ENCODE measurements at regions not wholly inside any gene's neighbourhood (a gene's known extent, or its start where the extent isn't known, plus 50 kb on each side); places are given as distances from the start of the nearest gene placed in this dataset.
"Not testable (repeated sequence)": the region's sequence is repeated elsewhere in the genome, so short reads cannot be mapped to it uniquely, and the experiment has no call there.

DNA sequence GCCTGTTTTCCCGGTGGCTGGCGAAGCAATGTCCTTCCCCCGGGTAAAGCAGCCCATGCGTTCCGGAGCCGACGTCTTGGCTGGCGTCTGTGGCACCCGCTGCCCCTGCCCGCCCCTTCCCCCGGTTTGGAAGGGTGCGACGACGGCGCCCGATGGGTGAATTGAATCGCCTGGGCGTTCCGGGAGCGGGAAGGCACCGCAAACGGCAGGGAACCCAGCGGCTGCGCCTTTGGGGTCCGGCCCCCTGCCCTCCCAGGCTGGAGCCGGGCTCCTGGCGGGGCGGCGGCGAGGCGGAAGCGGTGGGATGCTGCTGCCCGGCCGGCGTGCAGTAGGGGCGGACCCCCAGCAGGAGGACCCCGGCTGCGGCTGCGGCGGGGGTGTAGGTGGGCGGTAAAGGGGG, 123.6 kb upstream of the RHOU start:
- not testable (repeated sequence) for DNase-seq

DNA sequence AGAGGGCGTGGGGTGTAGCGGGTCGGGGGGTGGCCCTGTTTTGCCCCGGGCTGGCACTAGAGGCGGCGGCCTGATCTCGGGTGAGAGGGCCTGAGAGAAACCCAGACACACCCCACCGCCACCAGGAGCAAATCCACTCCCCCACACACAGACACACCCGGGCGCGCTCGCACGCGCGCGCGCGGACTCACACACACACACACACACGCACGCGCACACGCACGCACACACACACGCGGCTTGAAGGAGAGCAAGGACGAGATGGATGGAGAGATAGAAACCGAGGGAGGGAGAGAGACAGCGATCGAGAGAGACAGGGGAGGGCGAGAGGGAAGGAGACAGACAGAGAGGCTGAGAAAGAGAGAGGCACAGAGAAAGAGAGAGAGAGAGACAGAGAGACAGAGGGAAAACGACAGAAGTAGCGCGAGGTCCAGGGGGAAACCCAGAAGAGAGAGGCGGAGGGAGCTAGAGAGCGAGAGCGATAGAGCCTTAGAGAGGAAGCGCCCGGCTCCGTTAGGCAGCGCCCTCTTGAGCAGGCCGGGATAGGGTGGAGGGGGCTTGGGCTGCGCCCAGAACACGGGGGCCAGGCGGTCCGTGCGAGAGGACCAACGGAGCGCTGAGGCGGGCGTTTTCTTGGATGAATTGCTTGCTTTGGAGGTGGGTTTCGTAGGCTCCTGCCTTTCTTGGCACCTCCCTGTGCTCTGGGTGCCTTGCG, 113.1 kb upstream of the RHOU start:
- DNase-seq: not testable (repeated sequence)

DNA sequence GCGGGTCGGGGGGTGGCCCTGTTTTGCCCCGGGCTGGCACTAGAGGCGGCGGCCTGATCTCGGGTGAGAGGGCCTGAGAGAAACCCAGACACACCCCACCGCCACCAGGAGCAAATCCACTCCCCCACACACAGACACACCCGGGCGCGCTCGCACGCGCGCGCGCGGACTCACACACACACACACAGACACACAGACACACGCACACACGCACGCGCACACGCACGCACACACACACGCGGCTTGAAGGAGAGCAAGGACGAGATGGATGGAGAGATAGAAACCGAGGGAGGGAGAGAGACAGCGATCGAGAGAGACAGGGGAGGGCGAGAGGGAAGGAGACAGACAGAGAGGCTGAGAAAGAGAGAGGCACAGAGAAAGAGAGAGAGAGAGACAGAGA, 108.8 kb upstream of the RHOU start:
- DNase-seq: not testable (repeated sequence)

DNA sequence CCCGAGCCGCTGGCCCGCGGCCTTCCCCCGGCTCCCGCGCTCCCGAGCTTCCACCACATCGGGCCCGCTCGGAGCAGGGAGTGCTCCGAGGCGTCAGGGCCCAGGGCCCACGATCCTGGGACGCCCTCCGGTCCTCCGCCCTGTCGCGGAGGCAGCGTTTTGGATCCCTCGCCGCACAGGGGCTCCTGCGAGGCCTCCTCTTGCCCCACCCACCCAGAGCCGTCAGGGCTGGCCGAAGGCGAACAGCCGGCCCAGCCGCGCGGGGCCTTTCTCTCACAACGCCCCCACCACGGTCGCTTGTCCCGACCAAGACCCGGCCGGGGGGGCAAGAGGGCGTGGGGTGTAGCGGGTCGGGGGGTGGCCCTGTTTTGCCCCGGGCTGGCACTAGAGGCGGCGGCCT, 102.4 kb upstream of the RHOU start:
- not testable (repeated sequence) for DNase-seq

DNA sequence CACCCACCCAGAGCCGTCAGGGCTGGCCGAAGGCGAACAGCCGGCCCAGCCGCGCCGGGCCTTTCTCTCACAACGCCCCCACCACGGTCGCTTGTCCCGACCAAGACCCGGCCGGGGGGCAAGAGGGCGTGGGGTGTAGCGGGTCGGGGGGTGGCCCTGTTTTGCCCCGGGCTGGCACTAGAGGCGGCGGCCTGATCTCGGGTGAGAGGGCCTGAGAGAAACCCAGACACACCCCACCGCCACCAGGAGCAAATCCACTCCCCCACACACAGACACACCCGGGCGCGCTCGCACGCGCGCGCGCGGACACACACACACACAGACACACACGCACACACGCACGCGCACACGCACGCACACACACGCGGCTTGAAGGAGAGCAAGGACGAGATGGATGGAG, 100.0 kb upstream of the RHOU start:
- DNase-seq: not testable (repeated sequence)

DNA sequence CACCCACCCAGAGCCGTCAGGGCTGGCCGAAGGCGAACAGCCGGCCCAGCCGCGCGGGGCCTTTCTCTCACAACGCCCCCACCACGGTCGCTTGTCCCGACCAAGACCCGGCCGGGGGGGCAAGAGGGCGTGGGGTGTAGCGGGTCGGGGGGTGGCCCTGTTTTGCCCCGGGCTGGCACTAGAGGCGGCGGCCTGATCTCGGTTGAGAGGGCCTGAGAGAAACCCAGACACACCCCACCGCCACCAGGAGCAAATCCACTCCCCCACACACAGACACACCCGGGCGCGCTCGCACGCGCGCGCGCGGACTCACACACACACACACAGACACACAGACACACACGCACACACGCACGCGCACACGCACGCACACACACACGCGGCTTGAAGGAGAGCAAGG, 97.8 kb upstream of the RHOU start:
- not testable (repeated sequence) for DNase-seq

DNA sequence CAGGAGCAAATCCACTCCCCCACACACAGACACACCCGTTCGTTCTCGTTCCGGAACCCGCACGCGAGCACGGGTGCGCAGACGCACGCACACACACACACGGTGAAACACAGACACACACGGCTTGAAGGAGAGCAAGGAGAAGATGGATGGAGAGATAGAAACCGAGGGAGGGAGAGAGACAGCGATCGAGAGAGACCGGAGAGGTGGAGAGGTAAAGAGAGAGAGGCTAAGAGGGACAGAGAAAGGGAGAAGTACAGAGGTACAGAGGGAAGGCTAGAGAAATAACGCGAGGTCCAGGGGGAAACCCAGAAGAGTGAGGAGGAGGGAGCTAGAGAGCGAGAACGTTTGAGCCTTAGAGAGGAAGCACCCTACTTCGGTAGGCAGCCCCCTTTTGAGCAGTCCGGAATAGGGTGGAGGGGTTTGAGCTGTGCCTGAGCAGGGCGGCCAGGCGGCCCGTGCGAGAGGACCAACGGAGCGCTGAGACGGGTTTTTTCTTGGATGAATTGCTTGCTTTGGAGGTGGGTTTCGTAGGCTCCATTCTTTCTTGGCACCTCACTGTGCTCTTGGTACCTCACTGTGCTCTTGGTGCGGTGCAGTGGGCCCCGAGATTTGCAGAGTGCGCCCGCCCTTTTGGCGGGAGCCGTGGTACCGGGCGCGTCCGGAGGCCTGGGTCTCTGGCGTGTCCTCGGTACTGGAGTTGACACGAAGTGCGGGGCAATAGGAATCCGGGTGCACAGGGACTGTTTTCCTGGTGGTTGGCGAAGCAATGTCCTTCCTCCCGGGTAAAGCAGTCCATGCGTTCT, 88.4 kb upstream of the RHOU start:
- peak; percentile 47 for DNase-seq

DNA sequence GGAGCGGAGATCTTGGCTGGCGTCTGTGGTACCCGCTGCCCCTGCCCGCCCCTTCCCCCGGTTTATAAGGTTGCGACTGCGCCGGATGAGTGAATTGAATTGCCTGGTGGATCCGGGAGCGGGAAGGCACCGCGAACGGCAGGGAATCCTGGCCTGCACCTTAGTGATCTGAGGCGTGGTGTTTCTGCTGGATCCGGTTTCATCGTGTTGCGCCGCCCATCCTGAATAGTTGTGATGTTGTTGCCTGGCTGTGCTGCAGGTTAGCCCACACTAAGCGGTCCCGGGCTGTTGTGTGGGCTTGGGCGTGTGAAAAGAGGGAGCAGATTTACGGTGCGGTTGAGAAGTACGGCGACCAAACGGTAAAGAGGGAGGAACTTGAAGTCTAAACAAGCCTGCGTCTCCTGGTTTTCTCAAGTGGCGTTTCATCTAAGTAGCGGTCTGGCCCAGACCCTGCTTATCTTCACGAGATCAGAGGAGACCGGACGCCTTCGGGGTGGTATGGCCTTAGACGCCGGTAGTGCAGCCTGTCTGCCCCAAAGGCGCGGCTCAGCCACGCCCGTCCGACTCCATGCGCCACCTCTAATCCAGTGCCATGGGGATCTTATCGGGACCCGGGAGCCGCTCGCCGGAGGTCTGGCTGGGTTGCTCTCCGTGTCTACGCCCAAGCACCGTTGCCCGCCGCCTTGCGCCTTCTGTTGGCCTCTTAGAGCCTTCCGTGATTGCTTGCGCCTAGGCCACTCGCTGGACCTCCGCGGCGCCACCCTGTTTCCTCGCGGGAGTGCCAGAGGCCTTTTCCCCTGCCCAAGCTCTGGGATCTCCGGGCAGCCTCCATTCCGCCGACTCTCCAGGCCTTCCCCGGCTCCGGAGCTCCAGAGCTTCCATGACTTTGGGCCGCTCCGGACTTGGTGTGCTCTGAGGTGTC, 87.5 kb upstream of the RHOU start:
- peak; percentile 56 for DNase-seq

DNA sequence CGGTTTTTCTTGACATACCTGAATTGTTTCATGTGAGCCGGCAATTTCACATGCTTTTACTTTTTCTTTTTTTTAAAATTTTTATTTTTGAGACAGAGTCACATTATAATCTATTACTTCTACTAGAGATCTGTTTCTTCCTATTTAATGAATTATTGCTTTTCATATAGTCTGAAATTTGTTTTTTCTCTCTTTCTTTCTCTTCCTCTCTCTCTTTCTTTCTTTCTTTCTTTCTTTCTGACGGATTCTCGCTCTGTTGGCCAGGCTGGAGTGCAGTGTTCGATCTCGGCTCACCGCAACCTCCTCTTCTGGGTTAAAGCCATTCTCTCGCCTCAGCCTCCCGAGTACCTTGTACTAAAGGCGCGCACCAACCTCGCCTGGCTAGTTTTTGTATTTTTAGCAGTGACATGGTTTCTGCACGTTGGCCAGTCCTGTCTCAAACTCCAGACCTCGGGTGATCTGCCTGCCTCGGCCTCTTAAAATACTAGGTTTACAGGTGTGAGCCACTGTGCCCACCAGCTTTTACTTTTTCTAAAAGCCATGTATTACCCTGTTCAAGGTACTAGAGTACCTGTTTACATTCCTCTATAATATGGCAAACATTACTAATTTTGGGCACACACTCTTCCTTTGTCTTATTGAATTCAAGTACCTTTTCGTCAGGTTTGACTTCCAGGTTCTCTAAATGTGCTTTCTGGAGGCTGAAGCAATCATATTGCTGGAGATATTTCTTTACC, 86.5 kb upstream of the RHOU start:
- DNase-seq: no peak

DNA sequence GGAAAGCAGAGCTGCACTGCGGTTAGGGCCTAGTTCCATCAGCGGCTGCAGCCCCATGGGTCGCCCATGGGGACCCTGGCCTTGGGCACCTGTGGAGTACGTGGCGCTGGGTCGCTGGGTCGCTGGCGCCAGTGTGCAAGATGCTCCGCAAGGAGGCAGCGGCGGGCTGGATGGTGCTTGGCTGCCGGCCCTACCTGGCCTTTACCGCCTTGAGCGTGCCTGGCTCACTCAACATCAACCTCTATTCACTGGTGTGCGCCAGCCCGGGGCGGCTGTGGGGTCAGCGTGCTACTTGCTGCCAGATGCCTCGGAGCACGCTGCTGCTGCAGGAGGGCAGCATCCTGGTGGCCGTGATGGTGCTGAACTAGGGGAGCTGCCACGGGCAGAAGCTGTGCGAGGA, 85.1 kb upstream of the RHOU start:
- DNase-seq: no peak

DNA sequence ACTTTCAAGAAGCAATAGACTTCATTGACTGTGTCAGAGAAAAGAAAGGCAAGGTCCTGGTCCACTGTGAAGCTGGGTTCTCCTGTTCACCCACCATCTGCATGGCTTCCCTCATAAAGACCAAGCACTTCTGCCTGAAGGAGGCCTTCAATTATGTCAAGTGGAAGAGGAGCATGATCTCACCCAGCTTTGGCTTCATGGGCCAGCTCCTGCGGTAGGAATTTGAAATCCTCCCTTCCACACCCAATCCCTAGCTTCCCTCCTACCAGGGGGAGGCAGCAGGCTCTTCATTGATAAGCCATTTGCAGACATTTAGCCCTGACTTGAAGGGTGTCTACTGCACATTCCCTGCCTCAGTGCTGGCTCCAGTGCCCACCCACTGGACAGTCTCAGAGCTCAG, 84.3 kb upstream of the RHOU start:
- DNase-seq: no peak

DNA sequence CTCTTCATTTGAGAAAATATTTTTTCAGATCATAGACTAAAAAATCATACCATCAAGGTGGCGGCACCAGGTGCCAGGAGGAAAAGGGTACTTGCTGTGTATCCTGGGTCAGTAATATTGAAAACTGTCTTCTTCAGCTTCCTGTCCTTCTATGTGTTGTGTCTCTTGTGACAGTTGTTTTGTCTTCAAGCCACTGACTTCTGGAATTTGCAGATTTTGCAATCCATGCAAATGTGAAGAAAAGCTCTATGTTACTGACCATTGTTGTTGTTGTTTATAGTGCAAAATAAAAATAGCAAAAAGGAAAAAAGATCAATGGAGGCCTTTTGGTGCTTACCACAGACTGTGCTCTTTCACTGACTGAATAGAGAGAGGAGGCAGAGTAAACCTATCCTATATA, 83.2 kb upstream of the RHOU start:
- no peak for DNase-seq

DNA sequence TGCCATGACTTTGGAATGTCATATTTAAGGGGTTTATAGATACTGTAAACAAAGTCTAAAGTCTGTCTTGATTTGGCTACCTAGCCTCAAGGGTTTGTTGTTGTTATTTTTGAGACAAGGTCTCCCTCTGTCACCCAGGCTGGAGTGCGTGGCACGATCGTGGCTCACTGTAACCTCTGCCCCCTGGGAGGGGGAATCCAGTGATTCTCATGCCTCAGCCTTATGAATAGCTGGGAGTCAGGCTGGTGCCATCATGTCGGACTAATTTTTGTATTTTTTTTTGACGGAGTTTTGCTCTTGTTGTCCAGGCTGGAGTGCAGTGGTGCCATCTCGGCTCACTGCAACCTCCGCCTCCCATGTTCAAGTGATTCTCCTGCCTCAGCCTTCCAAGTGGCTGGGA, 82.2 kb upstream of the RHOU start:
- DNase-seq: not testable (repeated sequence)

DNA sequence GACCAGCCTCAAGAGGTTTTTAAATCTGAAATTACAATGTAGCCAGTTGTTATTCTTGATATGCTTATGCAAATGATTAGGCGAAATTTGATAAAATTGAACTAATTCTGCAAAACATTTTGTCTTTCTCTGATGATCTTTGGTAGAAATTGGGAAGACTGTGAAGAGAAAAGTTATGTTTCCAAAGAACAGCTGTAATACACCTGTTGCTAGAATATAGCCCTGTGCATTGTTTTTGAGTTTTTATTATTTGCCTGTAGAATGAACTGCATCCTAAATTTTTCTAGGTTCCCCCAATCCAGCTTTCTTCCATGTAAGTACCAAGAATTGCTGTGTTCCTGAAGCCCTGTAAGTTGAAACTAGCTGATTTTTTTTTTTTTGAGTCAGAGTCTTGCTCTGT, 81.5 kb upstream of the RHOU start:
- no peak for DNase-seq

DNA sequence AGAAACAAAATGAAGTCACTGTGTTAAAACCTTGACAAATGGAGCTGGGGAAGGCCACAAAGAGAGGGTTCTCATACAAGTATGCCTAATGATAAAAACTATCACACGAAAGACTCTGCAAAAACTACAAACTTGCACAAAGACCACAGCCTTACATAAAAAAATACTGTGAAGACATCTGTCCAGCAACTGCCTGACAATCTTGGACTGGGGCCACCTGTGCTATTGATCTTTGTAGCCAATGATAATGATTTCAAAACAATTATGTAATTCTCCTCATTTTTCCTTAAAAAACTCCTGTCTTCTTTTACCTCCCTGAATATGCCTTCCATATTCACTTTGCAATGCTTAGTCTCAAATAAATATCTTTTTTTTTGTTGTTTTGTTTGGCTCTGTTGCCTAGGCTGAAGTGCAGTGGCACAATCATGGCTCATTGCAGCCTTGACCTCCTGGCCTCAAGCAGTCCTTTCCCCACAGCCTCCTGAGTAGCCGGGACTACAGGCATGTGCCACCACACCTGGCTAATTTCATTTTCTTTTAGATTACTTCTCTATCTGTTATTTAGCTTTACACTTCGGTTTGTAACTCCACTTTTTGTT, 79.4 kb upstream of the RHOU start:
- no peak for DNase-seq

DNA sequence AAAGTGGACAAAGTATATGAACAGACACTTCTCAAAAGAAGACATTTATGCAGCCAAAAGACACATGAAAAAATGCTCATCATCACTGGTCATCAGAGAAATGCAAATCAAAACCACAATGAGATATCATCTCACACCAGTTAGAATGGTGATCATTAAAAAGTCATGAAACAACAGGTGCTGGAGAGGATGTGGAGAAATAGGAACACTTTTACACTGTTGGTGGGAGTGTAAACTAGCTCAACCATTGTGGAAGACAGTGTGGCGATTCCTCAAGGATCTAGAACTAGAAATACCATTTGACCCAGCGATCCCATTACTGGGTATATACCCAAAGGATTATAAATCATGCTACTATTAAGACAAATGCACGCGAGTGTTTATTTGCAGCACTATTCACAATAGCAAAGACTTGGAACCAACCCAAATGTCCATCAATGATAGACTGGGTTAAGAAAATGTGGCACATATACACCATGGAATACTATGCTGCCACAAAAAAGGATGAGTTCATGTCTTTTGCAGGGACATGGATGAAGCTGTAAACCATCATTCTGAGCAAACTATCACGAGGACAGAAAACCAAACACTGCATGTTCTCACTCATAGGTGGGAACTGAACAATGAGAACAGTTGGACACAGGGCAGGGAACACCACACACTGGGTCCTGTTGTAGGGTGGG, 73.1 kb upstream of the RHOU start:
- not testable (repeated sequence) for DNase-seq

DNA sequence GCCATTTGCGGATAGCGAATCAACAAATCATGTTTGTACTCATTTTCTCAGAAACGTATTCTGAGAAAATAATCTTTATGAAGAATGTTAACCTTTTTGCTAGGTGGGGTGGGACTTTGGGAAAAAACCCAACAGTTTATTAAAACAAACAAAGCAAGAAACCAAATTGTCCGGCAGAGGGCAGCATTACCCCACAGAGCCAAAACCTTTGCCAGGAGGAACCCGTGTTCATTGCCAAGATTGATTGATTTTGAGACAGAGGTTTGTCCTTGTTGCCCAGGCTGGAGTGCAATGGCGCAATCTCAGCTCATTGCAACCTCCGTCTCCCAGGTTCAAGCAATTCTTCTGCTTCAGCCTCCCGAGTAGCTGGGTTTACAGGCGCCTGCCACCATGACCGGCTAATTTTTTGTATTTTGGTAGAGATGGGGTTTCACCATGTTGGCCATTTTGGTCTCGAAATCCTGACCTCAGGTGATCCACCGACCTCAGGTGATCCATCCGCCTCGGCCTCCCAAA, 70.8 kb upstream of the RHOU start:
- DNase-seq: peak; percentile 80

DNA sequence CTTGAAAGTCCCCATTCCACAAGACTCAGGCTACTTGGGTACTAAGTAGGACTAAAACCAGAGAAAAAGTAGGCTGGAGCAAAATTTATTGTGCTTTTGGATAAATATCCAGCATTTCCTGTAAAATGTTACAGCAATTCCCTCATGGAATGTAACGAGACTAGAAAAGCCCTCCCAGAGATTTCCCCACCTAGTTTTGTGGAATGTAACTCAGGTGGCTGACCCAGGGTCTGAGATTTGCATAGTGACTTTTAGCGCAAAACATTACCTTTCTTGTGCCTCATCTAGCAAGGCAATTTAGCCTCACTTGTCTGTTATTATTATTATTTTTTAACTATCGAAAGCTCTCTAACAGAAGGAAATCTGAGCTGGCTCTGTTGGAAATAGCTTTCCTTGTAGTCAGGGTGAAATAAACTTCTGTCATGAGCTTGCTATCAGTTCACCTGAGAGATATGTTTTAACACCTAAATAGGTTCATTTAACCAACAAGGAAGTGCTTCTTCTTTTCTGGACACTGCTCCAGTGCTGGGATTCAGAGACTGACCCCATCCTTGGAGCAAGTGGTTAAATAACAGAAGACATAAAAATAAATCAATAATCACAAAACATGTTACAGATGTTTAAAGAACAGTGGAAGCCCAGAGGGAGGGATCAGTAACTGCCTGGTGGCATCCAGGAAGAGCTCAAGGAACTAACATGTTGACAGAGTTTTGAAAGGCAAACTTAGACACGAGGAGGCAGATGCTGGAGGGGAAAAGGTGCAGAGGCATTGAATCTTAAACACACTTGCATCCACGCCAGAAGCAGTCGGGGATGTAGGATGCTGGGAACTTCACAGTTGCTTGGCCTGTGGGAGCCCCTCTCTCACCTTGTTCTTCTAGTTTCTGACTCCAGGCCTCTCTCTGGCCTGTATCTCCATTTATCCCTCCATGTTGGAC, 68.3 kb upstream of the RHOU start:
- DNase-seq: no peak

DNA sequence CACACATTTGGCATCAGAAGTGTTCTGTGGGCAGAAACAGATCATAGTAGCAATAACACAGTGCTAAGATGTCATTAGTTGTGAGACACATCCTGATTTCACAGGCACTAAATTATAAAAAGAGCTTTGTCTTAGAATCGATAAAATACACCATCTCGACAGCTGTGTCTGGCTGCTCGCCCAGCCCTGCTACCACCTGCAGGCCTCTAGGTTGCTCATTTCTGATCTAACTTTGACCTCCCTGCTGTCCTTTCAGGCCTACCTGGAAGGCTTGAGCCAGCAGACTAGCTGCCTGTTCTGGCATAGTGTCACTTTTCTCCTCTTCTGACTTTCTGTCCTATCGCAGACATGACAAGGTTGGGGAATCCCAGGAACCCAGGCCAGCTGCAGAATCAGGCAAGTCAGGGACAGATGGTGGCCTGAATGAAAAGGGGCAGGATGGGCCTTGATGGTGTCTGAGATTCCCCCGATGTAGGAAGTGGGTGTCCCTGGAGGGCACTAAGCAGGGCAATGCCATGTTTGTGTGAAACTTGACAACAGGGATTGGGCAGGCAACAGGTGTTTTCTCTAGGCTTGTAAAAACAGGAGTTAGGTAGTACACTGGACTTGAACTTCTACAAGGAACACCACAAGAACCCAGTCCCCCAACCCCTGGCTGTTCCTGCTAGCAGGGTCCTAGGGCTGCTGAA, 66.6 kb upstream of the RHOU start:
- peak; percentile 13 for DNase-seq

DNA sequence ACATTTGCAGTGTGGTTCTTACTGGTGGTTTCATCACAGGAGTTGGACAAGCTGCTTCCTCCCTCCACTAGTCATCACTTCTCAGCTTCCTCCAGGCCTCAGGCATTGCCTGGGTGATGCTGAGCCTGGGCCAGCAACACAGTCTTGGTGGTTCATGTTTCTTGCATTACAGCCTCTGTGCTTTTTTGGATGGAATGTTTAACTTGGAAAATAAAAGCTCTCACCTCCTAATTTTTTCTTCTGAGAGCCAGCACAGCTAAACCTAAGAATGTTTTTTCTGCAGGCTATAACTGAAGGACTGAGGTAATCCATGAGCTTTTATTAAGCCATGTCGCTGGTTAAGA, 66.1 kb upstream of the RHOU start:
- no peak for DNase-seq
